HG03066 (cell line): ENCODE measurements at regions not wholly inside any gene's neighbourhood (a gene's known extent, or its start where the extent isn't known, plus 50 kb on each side); places are given as distances from the start of the nearest gene placed in this dataset.

ENCODE experiments used
- ATAC-seq: cut with Tn5 transposase; IDR thresholded peaks from one replicate; pipeline ENCODE4 v1.9.1; 2021; ENCODE audit warnings: low read depth; ENCODE audit not compliant: unreplicated experiment

DNA sequence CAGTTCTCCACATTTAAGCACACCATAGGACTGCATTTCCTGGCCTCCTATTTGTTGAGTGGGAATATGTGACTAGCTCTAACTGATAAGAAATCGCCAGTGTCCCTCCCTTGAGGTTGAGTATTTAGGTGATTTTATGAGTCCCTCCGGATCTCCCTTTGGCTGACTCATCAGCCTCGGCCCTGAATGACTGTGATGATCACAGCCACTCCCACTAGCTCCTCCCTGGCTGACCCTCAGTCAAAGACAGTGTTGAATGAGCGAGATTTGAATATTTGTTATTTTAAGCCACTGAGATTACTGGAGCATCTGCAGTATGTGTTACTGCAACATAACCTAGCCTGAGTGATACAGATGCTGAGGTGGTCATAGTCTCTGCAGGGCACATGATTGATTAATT is 515.3 kb downstream of the EPHB1 start:
- ATAC-seq, result no peak

DNA sequence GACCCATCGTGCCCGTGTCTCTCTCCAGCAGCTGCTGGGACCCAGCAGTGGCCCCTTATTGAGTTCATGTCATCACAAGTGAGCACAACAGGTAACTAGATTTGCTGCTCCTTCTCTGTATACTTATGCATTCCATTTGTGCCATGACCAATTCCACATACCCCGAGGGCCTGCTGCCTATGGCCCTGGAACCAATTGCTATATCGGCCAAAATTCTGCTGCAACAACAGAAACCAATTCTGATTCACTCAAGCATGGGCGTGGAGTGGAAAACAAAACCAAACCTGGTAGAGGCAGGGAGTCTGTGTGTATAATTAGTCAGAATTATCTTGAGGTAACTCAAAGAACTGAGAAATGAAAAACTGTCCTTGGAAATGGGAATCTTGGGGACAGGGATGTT is 516.6 kb downstream of the EPHB1 start:
- ATAC-seq, result no peak

DNA sequence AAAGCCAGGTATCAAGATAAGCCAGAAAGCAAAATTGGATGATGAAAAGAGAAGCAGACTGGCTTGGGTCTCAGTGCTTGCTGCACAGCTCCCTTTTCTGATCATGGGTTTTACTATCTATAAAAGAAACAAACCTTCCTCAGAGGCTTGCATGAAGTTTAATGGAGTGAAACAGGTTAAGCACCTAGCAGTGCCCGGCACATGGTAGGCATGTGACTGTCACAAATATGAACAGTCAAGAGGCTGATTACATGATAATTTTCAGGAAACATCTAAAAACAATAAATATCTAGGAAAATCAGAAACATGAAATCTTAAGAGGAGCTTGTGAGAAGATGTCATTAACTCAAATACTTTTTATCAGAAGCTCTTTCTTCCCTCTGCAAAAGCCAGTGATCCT is 519.2 kb downstream of the EPHB1 start:
- no peak for ATAC-seq

DNA sequence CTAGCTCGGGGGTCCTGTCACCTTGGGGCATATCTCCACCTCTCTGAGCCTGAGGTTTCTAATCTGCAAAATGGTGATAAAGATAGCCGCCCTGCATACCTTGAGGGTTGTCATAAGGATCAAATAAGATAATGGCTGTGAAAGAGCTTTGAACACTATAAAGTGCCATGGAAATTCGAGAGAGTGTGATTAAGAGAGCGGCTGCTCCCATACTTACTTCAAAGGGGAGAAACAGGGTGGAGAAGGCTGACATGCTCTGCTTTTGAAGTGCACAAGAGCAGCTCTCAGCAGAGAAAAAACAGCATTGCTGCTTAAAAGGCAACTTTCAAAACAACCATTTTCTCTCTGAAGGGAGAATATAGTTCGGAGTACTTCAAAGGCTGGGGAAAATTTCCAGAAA is 529.2 kb downstream of the EPHB1 start:
- no peak for ATAC-seq

DNA sequence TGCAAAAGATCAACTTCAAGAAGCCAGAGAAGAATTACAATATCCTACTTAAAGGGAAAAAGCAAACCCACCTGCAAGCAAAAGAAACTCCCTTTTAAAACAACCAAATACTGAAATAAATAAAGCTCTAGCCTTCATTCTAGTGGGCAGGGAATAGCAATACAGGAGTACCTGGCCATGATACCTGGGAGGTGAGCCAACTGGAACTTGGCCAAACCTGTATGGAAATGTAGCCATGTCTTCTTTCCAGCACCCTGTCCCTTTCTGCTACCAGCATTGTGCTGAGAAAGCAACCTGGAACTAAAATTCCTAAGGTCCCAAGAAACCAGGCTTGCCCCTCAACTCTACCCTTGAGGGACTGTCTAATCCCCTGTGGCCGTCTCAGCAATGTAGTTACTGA is 530.0 kb downstream of the EPHB1 start:
- no peak for ATAC-seq

DNA sequence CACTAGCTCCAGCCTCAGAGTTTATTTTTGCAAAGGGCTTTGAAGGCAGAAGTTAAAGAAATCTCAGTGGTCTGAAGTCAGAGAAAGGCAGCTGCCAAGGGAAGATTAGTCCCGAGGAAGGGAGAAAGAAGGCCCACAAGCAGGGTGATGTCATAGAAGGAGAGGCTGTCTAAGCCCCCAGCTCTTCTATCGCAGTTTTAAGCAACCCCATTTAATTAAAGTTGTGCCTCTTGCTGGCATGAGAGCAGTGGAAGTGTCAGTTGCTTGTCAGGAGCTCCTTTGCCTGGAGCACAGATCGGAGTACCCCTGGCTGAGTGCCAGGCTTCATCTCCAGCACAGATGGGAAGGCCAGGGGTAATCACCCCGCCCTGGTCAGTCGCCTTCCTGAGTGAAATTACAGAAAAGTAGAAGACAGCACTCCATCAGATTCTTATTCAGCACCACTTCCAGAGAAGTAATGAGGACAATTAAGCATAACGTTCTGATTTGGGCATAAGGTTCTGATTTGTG is 530.7 kb downstream of the EPHB1 start:
- ATAC-seq, result no peak

DNA sequence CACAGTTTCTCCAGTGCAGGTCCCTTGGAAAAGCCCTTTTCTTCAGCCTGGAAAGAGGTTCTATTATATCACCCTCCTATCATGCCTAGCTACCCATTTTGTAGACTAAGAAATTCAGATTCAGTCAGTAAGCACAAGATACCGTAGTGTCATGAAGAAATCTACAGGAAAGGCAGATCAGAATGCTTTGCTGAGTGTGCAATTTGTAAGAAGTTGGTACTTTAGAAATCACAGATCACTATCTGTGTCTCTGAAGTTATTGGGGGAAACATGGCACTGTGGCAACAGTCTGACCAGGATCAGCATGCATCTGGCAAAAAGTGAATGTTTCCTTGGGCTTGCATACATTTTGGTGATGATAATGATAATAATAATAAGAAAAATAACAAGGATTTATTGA is 531.8 kb downstream of the EPHB1 start:
- ATAC-seq, result no peak

DNA sequence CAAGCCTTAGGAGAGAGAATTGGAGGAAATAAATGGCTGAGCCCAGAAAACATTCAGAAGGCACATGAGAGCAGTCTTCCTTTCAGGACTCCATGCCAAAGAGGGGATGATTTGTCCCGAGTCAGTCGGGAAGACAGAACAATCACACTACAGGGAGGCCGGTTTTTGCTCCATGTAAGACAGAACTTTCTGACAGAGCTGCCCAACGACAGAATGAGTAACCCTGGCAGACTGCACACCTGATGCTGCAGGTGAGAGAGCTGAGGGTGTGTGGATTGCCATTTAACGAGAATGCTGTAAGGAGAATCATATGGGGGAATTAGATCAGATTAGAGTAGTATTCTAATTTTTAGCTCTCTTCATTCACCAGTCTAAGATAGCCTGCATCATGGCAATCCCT is 533.0 kb downstream of the EPHB1 start:
- no peak for ATAC-seq

DNA sequence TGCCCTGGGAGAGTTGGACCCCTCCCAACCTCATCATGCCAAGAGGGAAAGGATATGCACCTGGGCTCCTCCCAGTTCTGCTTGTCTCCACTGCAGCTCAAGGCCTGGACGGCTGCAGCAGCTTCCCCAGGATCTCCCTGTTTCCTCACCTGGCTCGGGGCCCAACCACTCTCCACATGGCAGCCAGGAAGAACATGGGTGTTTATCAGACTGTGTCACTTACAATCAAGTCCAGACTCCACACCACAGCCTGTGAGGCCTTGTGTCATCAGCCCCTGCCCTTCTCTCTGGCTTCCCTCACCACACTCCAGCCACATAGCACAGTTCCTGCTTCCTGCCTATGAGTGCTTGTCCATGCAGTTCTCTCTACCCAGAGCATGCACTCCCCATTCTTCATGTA is 534.4 kb downstream of the EPHB1 start:
- no peak for ATAC-seq

DNA sequence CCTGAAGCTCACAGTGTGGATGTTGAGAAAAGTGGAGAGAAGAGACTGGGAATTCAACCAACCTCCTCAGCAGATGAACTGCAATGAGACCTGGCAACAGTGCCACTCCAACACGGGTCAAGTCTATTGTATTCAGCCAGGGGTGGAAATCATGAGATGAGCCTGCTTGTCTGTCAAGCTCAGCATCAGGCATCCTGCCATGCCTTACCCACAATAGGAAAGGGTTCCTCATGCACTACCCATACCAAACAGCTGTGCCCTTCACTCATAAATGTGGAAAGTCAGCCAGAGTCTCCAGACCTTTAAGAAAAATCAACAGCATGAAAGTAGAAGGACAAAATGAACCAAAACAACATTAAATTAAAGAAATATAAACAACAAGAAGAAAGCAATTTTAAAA is 542.1 kb downstream of the EPHB1 start:
- no peak for ATAC-seq

DNA sequence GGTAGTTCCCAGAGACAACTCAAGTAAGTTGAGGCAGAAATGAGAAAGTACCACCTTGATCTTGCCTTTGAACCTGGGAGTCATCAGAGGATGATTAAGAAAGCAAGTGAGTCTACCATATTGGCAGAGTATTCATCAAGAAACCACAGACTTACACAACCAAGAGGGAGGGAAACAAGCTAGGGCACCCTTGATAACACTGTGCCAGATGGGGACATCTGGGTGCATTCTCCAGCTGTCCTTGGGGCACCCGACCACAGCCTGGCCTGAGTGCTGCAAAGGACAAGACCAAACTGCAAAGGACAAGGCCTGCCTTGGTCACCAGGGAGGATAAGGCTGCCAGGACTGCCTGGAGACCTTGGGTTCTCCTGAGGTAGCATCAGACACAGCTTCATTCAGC is 553.6 kb downstream of the EPHB1 start:
- no peak for ATAC-seq

DNA sequence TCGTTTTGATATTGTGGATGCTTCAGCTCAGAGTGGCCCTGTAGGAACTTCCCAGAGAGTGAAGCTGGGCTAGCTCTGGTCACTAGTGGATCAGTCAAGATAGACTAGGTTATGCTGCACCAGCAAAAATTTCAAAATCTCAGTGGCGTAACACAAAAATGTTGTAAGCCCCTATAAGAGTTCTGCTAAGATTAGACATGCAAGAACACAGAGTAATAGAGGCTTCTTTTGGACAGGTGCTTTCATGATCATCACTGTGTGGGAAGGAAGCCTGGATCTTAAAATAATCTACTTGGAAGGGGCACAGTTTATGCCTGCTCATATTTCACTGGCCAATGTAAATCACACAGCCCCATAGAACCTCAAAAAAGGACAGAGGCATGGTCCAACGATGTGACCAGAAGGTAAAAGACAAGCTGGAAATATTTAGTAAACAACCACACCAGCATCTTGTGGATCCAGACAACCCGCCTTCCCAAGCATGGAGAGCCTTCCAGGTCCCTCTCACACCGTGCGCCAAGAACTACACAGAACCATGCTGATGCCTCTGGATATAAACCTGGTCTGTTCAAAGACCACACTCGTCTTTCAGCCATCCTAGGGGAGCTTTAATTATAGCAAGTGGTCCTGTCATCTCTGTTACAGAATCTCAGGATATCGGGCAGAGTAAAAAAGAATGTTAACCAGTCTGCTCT is 554.3 kb downstream of the EPHB1 start:
- ATAC-seq, result no peak

DNA sequence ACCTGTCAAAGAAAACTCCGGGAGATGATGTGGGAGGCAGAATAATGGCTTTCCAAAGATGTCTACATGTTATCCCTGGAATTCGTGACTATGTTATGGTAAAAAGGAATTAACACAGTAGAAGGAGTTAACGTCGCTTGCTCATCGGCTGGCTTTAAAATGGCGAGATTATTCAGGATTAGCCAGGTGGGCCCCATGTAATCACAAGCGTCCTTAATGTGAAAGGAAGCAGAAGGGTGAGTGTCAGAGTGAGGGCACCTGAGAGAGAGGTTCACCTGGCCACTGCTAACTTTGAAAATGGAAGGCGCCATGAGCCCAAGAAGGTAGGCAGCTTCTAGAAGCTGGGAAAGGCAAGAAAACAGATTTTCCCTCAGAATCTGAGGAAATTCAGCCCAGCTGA is 557.2 kb downstream of the EPHB1 start:
- no peak for ATAC-seq

DNA sequence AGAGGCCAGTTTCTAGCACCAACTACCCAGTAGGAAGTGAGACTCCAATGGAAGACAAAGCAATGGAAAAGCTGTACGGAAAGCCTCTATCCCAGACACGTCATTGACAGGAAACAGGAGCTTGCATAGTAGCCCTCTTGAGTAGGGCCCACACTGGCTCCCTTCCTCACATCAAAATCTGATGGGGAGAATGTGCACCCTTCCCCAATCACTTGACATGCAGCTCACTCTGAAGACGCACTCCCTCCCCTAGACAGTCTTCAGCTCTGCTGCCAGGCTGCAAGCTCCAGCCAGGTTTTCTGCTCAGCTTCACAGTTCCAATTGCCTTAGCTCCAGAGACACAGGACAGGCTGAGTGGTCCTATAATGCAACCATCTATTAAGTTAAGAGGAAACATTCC is 567.8 kb downstream of the EPHB1 start:
- ATAC-seq, result no peak

DNA sequence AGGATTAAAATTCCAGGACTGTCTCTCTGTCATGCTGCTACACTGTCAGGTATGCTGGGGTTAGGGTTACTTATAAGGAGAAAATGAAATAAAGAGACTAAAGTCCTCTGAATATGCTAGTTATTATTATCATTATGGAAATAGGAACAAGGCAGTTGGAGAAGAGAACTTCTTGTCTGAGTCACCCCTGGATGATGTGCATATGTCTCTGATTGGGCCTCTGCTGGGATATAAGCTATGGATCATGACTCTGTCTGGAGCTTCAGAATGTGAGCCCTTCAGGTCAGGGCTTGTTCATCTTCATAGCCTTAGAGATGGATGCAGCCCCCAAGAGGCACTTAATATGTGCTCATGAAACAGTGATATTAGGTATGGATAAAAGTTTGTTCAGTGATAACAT is 569.6 kb downstream of the EPHB1 start:
- ATAC-seq, result no peak

DNA sequence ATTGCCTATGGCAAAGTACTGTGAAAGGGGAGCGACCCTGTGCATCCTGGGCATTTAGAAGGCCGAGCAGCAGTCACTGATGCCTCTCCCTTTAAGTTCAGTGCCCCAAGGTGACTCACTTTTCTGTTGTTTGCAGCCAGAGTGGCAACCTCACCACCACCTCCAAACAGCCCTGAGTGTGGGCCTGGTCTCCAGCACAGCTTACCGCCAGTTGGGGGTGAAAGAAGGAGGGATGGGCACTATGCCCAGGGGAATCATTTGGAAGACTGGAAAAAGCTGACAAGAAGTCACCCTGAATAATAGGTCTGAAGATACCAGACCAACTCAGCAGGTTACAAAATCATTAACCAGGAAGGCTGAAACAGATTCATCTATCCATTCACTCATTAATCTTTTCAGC is 571.8 kb downstream of the EPHB1 start:
- no peak for ATAC-seq

DNA sequence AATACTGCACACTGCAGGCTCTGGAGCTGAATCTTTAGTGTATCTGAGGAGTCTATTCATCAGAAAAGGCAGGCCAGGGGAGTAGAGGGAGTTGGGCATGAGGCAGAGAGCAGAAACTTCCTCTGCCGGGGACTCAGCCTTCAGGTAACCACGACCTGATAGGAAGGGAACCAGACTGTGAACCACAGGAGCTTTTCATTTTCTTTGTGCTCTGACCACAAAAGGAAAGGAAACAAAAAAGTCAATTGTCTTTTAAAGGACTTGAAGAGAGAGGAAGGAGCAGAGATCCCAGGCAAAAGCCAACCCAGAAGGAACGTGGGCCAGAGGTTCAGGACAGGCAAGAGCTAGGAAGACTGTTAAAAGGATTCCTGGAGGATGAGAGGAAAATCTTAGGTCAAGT is 573.3 kb downstream of the EPHB1 start:
- ATAC-seq, result no peak

DNA sequence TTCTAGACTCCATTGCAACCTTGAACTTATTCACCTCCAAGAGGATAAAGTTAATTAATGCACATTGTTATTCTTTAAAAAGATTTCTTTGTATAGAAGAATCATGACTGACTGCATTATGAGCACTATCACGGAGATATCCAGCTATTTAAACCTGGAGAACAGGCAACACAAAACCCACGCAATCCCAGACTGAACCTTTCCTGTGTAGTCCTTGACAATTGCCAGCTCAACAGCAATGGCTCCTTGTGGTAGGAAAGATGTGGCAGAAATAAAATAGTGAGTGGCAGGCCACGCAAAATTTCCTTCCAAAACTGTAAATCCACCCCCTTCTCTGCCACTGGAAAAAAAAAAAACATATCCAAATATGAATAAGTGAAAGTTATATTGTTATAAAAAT is 573.7 kb downstream of the EPHB1 start:
- ATAC-seq, result no peak

DNA sequence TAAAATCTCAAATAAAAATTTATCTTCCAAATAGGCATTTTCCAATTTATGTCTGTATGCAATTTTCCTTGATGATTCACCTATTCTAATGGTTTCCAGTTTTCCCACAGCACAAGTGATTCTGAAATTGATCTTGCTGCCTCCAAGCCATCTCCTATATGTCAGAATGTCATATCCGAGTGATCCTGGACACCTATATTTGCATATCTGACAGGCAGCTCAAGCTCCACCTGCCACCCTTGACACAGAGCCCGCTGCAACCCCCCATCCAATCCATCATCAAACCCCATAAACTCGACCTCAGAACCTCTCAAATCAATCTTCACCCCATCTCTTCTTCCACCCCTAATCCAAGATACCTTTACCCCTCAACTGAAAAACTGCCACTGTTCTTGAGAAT is 579.5 kb downstream of the EPHB1 start:
- ATAC-seq, result no peak

DNA sequence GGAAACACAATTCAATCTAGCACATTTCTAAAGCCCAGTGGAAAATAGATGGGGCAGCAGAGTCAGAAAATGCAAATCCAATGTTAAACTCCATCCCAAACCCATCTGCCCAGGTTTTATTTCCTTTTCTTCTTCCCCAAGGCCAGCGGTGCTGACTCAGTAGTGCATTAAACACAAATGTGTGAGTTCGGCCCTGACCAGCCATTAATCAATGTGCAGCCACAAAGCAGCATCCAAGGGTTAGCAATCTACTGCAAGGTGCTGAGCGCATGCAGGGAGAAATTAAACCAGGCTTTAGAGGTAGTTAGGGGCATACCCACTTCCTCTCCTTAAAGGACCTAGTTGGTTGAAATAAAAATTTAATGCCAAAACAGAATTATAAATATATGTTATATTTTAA is 583.3 kb upstream of the PPP2R3A start:
- no peak for ATAC-seq

DNA sequence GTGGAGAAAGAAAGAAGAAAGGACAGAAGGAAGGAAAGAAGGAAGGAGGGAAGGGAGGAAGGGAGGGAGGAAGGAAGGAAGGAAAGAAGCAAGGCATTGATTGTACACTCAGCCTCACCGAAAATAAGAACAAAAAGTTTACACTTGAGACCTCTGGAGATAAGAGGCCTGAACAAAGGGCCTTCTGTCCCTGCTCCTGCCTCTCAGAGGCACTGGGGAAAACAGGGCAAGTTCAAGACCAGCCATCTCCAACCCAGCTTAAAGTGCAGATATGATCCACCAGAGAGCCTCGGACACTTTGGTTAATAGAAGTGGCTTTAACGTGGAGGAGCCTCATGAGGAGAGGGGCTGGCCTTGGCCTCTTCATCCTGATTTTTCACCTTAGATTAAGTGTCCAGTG is 582.9 kb upstream of the PPP2R3A start:
- no peak for ATAC-seq

DNA sequence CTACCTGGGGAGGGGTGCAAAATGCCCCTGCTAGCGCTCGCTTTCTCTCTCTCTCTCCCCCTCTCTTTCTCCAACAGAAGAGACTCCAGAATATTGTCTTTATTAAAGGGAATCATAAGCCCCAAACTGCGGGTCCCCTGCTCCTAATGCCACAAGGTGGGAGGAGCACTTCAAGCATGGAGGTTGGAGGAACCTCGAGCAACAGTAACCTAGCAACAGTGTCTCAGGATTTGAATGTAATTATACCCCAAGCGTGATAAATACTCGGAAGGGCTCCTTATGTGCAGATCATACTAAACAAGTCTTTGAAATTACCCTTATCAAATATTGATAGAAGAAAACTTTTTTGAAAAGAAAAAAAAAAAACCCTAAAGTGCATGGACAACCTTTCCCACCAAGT is 582.2 kb upstream of the PPP2R3A start:
- no peak for ATAC-seq

DNA sequence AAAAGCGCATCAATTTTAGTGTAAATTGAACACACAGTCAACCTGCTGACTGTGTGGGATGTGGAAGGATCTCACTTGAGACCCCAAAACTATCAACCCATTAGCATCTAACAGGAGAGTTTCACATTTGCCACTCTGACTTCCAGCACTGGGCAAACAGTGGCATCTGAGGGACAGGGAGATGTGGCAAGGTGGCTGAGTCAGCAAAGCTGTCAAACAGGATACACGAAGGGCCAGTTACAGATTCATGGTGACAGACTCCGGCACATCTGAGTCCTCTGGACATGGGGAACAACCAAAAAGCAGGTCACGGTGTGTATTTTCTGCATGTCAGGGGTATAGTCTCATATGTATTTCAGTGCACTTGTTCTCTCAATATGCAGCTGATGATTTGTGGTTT is 573.4 kb upstream of the PPP2R3A start:
- ATAC-seq, result no peak
